GM23338 (cell line): ENCODE measurements at regions not wholly inside any gene's neighbourhood (a gene's known extent, or its start where the extent isn't known, plus 50 kb on each side); places are given as distances from the start of the nearest gene placed in this dataset.

ENCODE experiments used
- ATAC-seq: fragments of 200-7000 bp; cut with Tn5 transposase; 3 replicates; pipeline ENCODE4 v1.9.1; 2020
- DNase-seq: peaks from one replicate; pipeline ENCODE4 v3.0.0-alpha.2; 2015; ENCODE audit warnings: low spot score
- H2AFZ ChIP-seq: fragments of 200-600 bp; sonication (generic); 2 replicates; pipeline ENCODE4 v1.8.0; 2016; ENCODE audit warnings: antibody characterized with exemption, mild to moderate bottlenecking, moderate library complexity
- H3F3A ChIP-seq: fragments of 200-600 bp; sonication (generic); replicated peaks from 2 replicates; pipeline ENCODE4 v1.8.0; 2017; ENCODE audit warnings: antibody characterized with exemption, mixed run types, low read depth
- H3K27ac ChIP-seq: fragments of 200-600 bp; sonication (generic); 2 replicates; pipeline ENCODE4 v1.6.1; 2016; ENCODE audit warnings: low read depth
- H3K27me3 ChIP-seq: fragments of 200-600 bp; sonication (generic); 2 replicates; pipeline ENCODE4 v1.8.0; 2016; ENCODE audit warnings: mild to moderate bottlenecking, mixed run types, moderate library complexity; ENCODE audit not compliant: insufficient read depth
- H3K36me3 ChIP-seq: fragments of 200-600 bp; sonication (generic); 2 replicates; pipeline ENCODE4 v1.8.0; 2016; ENCODE audit warnings: mild to moderate bottlenecking; ENCODE audit not compliant: insufficient read depth
- H3K4me1 ChIP-seq: fragments of 200-600 bp; sonication (generic); 2 replicates; pipeline ENCODE4 v1.8.0; 2016; ENCODE audit warnings: mild to moderate bottlenecking, moderate library complexity; ENCODE audit not compliant: insufficient read depth
- H3K4me2 ChIP-seq: fragments of 200-600 bp; sonication (generic); 2 replicates; pipeline ENCODE4 v1.7.1; 2017; ENCODE audit warnings: mixed run types
- H3K4me3 ChIP-seq: fragments of 200-600 bp; sonication (generic); 2 replicates; pipeline ENCODE4 v1.6.1; 2016; ENCODE audit warnings: mixed run types
- H3K79me2 ChIP-seq: fragments of 200-600 bp; sonication (generic); replicated peaks from 2 replicates; pipeline ENCODE4 v1.8.0; 2017; ENCODE audit warnings: mild to moderate bottlenecking; ENCODE audit not compliant: insufficient read depth
- H3K9me2 ChIP-seq: fragments of 200-600 bp; sonication (generic); 2 replicates; pipeline ENCODE4 v1.8.0; 2017; ENCODE audit not compliant: insufficient read depth
- H4K20me1 ChIP-seq: fragments of 200-600 bp; sonication (generic); replicated peaks from 2 replicates; pipeline ENCODE4 v1.8.0; 2017; ENCODE audit warnings: mild to moderate bottlenecking; ENCODE audit not compliant: insufficient read depth
- H3K27ac Mint-ChIP-seq: 2 replicates; pipeline ENCODE4 v1.8.0; 2020; ENCODE audit warnings: inconsistent platforms, mild to moderate bottlenecking, moderate library complexity, mixed read lengths
- H3K27me3 Mint-ChIP-seq: 3 replicates; pipeline ENCODE4 v1.8.0; 2022; ENCODE audit warnings: low read depth, mild to moderate bottlenecking, moderate library complexity, mixed read lengths, inconsistent platforms; ENCODE audit not compliant: insufficient read depth, poor library complexity
- H3K36me3 Mint-ChIP-seq: 3 replicates; pipeline ENCODE4 v1.8.0; 2021; ENCODE audit warnings: low read depth, mild to moderate bottlenecking, inconsistent platforms, moderate library complexity, mixed read lengths
- H3K4me1 Mint-ChIP-seq: 3 replicates; pipeline ENCODE4 v1.8.0; 2020; ENCODE audit warnings: mild to moderate bottlenecking, inconsistent platforms, mixed read lengths
- H3K4me3 Mint-ChIP-seq: 3 replicates; pipeline ENCODE4 v1.8.0; 2021; ENCODE audit warnings: moderate library complexity, mild to moderate bottlenecking, inconsistent platforms, mixed read lengths
- H3K9me3 Mint-ChIP-seq: 3 replicates; pipeline ENCODE4 v1.8.0; 2020; ENCODE audit warnings: moderate library complexity, mild to moderate bottlenecking, inconsistent platforms, mixed read lengths
- CREB1 ChIP-seq: fragments of 250-450 bp; sonication (Bioruptor Pico); IDR thresholded peaks from 2 replicates; pipeline ENCODE4 v1.5.0; 2020; ENCODE audit warnings: low read depth, mild to moderate bottlenecking, moderate library complexity
- CTCF ChIP-seq, 2 experiments: fragments of 200-600 bp in 1 of 2; sonication (generic) in 1 of 2; conservative IDR thresholded peaks; 2 replicates each; pipeline versions ENCODE4 v1.5.1 to v1.6.1; 2016 to 2017; ENCODE audit warnings: antibody characterized with exemption in 2 of 2, low read depth in 2 of 2, mild to moderate bottlenecking in 2 of 2, moderate library complexity in 1 of 2
- ETS1 ChIP-seq: IDR thresholded peaks from 2 replicates; pipeline ENCODE4 v1.6.1; 2016; ENCODE audit warnings: antibody characterized with exemption
- EZH2 ChIP-seq: fragments of 200-600 bp; sonication (generic); IDR thresholded peaks from one replicate; pipeline ENCODE4 v1.8.0; 2017; ENCODE audit warnings: antibody characterized with exemption, mild to moderate bottlenecking, low read depth; ENCODE audit not compliant: unreplicated experiment
- EZH2phosphoT487 ChIP-seq: fragments of 200-600 bp; sonication (generic); IDR thresholded peaks from one replicate; pipeline ENCODE4 v1.8.1; 2018; ENCODE audit warnings: antibody characterized with exemption; ENCODE audit not compliant: unreplicated experiment
- JUNB ChIP-seq: IDR thresholded peaks from one replicate; pipeline ENCODE4 v1.6.1; 2016; ENCODE audit warnings: antibody characterized with exemption; ENCODE audit not compliant: unreplicated experiment
- NANOG ChIP-seq: IDR thresholded peaks from 2 replicates; pipeline ENCODE4 v1.6.1; 2016; ENCODE audit warnings: antibody characterized with exemption, borderline replicate concordance
- STAT1 ChIP-seq: IDR thresholded peaks from one replicate; pipeline ENCODE4 v1.6.1; 2016; ENCODE audit warnings: antibody characterized with exemption; ENCODE audit not compliant: unreplicated experiment
- ZNF114 ChIP-seq: fragments of 250-450 bp; sonication (Bioruptor Pico); IDR thresholded peaks from 2 replicates; pipeline ENCODE4 v1.5.0; 2020; ENCODE audit warnings: mild to moderate bottlenecking, moderate library complexity
- ZNF331 ChIP-seq: fragments of 250-450 bp; sonication (Bioruptor Pico); IDR thresholded peaks from 2 replicates; pipeline ENCODE4 v1.5.0; 2020; ENCODE audit warnings: low read depth, mild to moderate bottlenecking, moderate library complexity
- TF ChIP-seq, protein P1 (sequence below): fragments of 250-450 bp; sonication (Bioruptor Pico); IDR thresholded peaks from 2 replicates; pipeline ENCODE4 v1.5.0; 2020; ENCODE audit warnings: mild to moderate bottlenecking, moderate library complexity

- H3K4me3 Mint-ChIP-seq, result no peak overlapping the region
- H3K4me1 Mint-ChIP-seq, result no peaks in the 10 kb centered on the region; the same call in 2 of the 3 replicates
- no peaks in the 10 kb centered on the region for H3K9me2 ChIP-seq
- H3K27me3 Mint-ChIP-seq, result peaks cover 4% of the 10 kb centered on the region
- ATAC-seq (no peak), DNase-seq (no peak)
- no peak overlapping the region for H3K4me3 ChIP-seq
- H3K36me3 ChIP-seq, result no peaks in the 10 kb centered on the region
- no peaks in the 10 kb centered on the region for H3K4me1 ChIP-seq
- H3K27ac ChIP-seq, result no peak overlapping the region
- H3F3A ChIP-seq, result no peaks in the 10 kb centered on the region
- H3K27me3 ChIP-seq, result no peaks in the 10 kb centered on the region
- TF ChIP-seq EZH2phosphoT487 (no peak), ETS1 (no peak)
- no peak overlapping the region for H3K4me2 ChIP-seq
- no peaks in the 10 kb centered on the region; the same call in 2 of the 3 replicates for H3K9me3 Mint-ChIP-seq
- H3K79me2 ChIP-seq, result no peaks in the 10 kb centered on the region
- H3K27ac Mint-ChIP-seq, result no peak overlapping the region
- H2AFZ ChIP-seq, result no peak overlapping the region
- no peaks in the 10 kb centered on the region for H4K20me1 ChIP-seq
- no peaks in the 10 kb centered on the region for H3K36me3 Mint-ChIP-seq
Measured at GRCh38 chr5:77873239-77873638, 97.1 kb upstream of the TBCA start.

DNA sequence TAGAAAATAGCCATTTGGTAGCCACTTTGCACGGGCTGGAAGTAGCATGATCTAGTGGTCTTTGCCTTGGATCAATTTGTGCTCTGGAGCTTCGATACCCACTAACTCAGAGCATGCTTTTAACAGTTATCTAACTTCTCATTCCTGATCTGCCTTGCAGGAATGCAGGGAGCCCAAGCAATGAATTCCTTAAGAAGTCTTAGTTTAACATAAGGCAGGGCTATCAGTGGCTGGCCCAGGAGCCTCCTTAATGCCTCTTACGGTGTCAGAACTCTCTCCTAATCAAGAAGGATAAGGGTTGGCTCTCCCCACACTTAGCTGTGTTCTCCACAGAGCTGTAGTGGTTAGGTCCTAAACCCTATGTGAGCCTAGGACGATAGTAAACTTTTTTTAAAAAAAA, 95.8 kb upstream of the TBCA start:
- ATAC-seq (peak; percentile 79), DNase-seq (peak; percentile 68)
- Mint-ChIP-seq H3K4me3 (no peak overlapping the region), H3K36me3 (no peaks in the 10 kb centered on the region), H3K4me1 (no peaks in the 10 kb centered on the region; the same call in 2 of the 3 replicates), H3K27ac (no peak overlapping the region), H3K27me3 (peaks cover 4% of the 10 kb centered on the region), H3K9me3 (no peaks in the 10 kb centered on the region; the same call in 2 of the 3 replicates)
- Histone ChIP-seq H3K27ac (no peak overlapping the region), H3K27me3 (no peaks in the 10 kb centered on the region), H3K4me2 (no peak overlapping the region), H3K79me2 (no peaks in the 10 kb centered on the region), H3K36me3 (no peaks in the 10 kb centered on the region), H3K9me2 (no peaks in the 10 kb centered on the region), H2AFZ (no peak overlapping the region), H3F3A (no peaks in the 10 kb centered on the region), H3K4me3 (no peak overlapping the region), H3K4me1 (no peaks in the 10 kb centered on the region), H4K20me1 (no peaks in the 10 kb centered on the region)
- no peak for TF ChIP-seq JUNB
- TF ChIP-seq ZNF331 (CRISPR knock-in tag), result no peak
- TF ChIP-seq EZH2, result no peak
- TF ChIP-seq NANOG, result no peak
- TF ChIP-seq EZH2phosphoT487, result no peak
- TF ChIP-seq ZNF114 (CRISPR knock-in tag), result no peak
- no peak for TF ChIP-seq CREB1
- TF ChIP-seq, protein P1, sequence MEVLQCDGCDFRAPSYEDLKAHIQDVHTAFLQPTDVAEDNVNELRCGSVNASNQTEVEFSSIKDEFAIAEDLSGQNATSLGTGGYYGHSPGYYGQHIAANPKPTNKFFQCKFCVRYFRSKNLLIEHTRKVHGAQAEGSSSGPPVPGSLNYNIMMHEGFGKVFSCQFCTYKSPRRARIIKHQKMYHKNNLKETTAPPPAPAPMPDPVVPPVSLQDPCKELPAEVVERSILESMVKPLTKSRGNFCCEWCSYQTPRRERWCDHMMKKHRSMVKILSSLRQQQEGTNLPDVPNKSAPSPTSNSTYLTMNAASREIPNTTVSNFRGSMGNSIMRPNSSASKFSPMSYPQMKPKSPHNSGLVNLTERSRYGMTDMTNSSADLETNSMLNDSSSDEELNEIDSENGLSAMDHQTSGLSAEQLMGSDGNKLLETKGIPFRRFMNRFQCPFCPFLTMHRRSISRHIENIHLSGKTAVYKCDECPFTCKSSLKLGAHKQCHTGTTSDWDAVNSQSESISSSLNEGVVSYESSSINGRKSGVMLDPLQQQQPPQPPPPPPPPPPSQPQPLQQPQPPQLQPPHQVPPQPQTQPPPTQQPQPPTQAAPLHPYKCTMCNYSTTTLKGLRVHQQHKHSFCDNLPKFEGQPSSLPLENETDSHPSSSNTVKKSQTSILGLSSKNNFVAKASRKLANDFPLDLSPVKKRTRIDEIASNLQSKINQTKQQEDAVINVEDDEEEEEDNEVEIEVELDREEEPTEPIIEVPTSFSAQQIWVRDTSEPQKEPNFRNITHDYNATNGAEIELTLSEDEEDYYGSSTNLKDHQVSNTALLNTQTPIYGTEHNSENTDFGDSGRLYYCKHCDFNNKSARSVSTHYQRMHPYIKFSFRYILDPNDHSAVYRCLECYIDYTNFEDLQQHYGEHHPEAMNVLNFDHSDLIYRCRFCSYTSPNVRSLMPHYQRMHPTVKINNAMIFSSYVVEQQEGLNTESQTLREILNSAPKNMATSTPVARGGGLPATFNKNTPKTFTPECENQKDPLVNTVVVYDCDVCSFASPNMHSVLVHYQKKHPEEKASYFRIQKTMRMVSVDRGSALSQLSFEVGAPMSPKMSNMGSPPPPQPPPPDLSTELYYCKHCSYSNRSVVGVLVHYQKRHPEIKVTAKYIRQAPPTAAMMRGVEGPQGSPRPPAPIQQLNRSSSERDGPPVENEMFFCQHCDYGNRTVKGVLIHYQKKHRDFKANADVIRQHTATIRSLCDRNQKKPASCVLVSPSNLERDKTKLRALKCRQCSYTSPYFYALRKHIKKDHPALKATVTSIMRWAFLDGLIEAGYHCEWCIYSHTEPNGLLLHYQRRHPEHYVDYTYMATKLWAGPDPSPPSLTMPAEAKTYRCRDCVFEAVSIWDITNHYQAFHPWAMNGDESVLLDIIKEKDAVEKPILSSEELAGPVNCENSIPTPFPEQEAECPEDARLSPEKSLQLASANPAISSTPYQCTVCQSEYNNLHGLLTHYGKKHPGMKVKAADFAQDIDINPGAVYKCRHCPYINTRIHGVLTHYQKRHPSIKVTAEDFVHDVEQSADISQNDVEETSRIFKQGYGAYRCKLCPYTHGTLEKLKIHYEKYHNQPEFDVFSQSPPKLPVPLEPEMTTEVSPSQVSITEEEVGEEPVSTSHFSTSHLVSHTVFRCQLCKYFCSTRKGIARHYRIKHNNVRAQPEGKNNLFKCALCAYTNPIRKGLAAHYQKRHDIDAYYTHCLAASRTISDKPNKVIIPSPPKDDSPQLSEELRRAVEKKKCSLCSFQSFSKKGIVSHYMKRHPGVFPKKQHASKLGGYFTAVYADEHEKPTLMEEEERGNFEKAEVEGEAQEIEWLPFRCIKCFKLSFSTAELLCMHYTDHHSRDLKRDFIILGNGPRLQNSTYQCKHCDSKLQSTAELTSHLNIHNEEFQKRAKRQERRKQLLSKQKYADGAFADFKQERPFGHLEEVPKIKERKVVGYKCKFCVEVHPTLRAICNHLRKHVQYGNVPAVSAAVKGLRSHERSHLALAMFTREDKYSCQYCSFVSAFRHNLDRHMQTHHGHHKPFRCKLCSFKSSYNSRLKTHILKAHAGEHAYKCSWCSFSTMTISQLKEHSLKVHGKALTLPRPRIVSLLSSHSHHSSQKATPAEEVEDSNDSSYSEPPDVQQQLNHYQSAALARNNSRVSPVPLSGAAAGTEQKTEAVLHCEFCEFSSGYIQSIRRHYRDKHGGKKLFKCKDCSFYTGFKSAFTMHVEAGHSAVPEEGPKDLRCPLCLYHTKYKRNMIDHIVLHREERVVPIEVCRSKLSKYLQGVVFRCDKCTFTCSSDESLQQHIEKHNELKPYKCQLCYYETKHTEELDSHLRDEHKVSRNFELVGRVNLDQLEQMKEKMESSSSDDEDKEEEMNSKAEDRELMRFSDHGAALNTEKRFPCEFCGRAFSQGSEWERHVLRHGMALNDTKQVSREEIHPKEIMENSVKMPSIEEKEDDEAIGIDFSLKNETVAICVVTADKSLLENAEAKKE (CRISPR knock-in tag), result no peak
- no peak for TF ChIP-seq STAT1
- TF ChIP-seq ETS1, result no peak
- no peak for TF ChIP-seq CTCF (conservative IDR thresholded peaks at IDR 0.05; ENCODE audit: low read depth in 2 of 2)
